ENCODE measurements at regions not wholly inside any gene's neighbourhood (a gene's known extent, or its start where the extent isn't known, plus 50 kb on each side); places are given as distances from the start of the nearest gene placed in this dataset.

DNA sequence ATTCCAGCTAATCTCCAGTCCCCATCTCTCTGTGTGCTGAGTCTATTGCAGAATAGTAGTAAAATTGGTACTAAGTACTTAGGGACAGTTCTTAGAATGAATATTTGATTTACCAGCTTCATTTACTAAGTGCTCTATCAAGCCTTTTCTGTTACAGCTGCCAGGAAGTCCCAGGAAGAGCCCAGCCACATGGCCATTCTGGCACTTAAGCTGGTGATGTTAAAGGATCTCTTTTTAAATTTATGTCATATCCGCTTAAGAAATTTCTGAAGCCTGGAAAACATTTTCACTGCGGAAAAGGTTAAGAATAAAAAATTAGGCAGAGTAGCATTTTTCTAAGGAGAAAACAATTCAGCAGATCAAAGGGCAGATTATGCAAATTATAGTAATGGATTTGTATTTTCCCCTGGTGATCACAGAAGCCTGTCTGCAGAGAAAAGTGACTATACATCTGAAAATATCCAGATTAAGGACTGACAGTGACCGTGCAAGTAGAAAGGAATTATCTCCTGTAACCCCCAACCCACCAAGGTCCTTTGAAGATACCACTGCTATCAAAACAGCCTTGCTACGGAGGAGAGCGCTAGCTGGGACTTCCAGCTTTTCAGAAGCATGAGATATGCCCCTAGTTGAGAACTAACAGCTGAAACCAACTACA lies 260.8 kb downstream of the SH3BP4 start:
- 81% methylated on average over 5 of the region's 5 CpGs for WGBS (ENCODE audit: missing lambda C conversion rate)
- TF ChIP-seq MYC (IDR thresholded peaks at IDR 0.05; ENCODE audit: borderline replicate concordance, low read length) (no peak), HOXB5 (CRISPR knock-in tag; IDR thresholded peaks at IDR 0.05) (no peak), NR3C1 (IDR thresholded peaks at IDR 0.05) (no peak), RFX5 (IDR thresholded peaks at IDR 0.05) (no peak), ESRRA (IDR thresholded peaks at IDR 0.05; ENCODE audit: borderline replicate concordance, low read length) (no peak), HDAC2 (IDR thresholded peaks at IDR 0.05) (no peak), CHD2 (IDR thresholded peaks at IDR 0.05; ENCODE audit: low read length, partially characterized antibody) (no peak), MAZ (IDR thresholded peaks at IDR 0.05; ENCODE audit: borderline replicate concordance, low read depth, low read length) (no peak), ZSCAN20 (CRISPR knock-in tag; IDR thresholded peaks at IDR 0.05) (no peak), JUN (IDR thresholded peaks at IDR 0.05) (no peak), NFE2L2 (conservative IDR thresholded peaks at IDR 0.05; ENCODE audit: low read length) (no peak), NPAS2 (CRISPR knock-in tag; IDR thresholded peaks at IDR 0.05; ENCODE audit: borderline replicate concordance) (no peak), FOSB (CRISPR knock-in tag; IDR thresholded peaks at IDR 0.05) (no peak), SMC3 (IDR thresholded peaks at IDR 0.05) (no peak), HOXA7 (CRISPR knock-in tag; IDR thresholded peaks at IDR 0.05) (no peak), EP300 (IDR thresholded peaks at IDR 0.05) (no peak), HEYL (CRISPR knock-in tag; IDR thresholded peaks at IDR 0.05) (no peak), RCOR1 (IDR thresholded peaks at IDR 0.05; ENCODE audit: low read depth, low read length) (no peak), ZFP36 (IDR thresholded peaks at IDR 0.05; ENCODE audit: borderline replicate concordance, partially characterized antibody) (no peak)
- Histone ChIP-seq H3K4me2 (no peak overlapping the region), H3K4me1 (0 out of 3 replicates have a peak, but pooled peaks cover 8% of the 10 kb centered on the region), H3K27ac (no peak overlapping the region), H3K4me3 (no peak overlapping the region), H3K9me3 (no peaks in the 10 kb centered on the region)
- no peak for ATAC-seq
- ChIA-PET CTCF (no interaction called here), POLR2A (interaction anchor here (0.6 kb wide), 1 partner anchor 10 kb away, joined by 3 read pairs; no protein-coding TSS in a partner anchor)
- FAIRE-seq = no peak
- DNase-seq (ENCODE audit: low read depth in 1 of 2, low spot score in 1 of 2) = no peak

- no peak overlapping the region for H3K27ac ChIP-seq
- CTCF ChIA-PET = interaction anchor here (1.4 to 2.3 kb wide), 3 partner anchors 9 to 79 kb away, joined by 4 to 5 read pairs (median 4); no protein-coding TSS in a partner anchor
- WGBS (ENCODE audit: missing lambda C conversion rate) = 56% methylated on average over 5 of the region's 5 CpGs
- no peaks in the 10 kb centered on the region for H3K9me3 ChIP-seq
- ATAC-seq = no peak
- H3K4me2 ChIP-seq = no peak overlapping the region
- POLR2A ChIA-PET = no interaction called here
- TF ChIP-seq ZC3H11A (IDR thresholded peaks at IDR 0.05) = no peak
- no peak for TF ChIP-seq USF2 (IDR thresholded peaks at IDR 0.05)
- no peak for TF ChIP-seq ATOH8 (CRISPR knock-in tag; IDR thresholded peaks at IDR 0.05; ENCODE audit: low read depth)
- TF ChIP-seq NFE2L2 (conservative IDR thresholded peaks at IDR 0.05; ENCODE audit: low read length) = no peak
- no peak for TF ChIP-seq CEBPB (IDR thresholded peaks at IDR 0.05)
- TF ChIP-seq PHF8 (IDR thresholded peaks at IDR 0.05; ENCODE audit: borderline replicate concordance, low read depth) = no peak
- TF ChIP-seq RAD21 (conservative IDR thresholded peaks at IDR 0.05 in 1 of 2, IDR thresholded peaks at IDR 0.05 in 1 of 2) = no peak
- no peak for TF ChIP-seq CBX8 (IDR thresholded peaks at IDR 0.05)
- no peak for TF ChIP-seq ZFP36 (IDR thresholded peaks at IDR 0.05; ENCODE audit: borderline replicate concordance, partially characterized antibody)
- TF ChIP-seq HOXA7 (CRISPR knock-in tag; IDR thresholded peaks at IDR 0.05) = no peak
- no peak for TF ChIP-seq EHF (CRISPR knock-in tag; IDR thresholded peaks at IDR 0.05)
- 0 out of 3 replicates have a peak, but pooled peaks cover 8% of the 10 kb centered on the region for H3K4me1 ChIP-seq
- FAIRE-seq = no peak
- no peak for DNase-seq (ENCODE audit: low read depth in 1 of 2, low spot score in 1 of 2)
- no peak overlapping the region for H3K4me3 ChIP-seq
Observed at GRCh38 chr2:235215248-235215647, 263.4 kb downstream of the SH3BP4 start.
